Esophagus (tissue), 2 donors: ENCODE measurements at regions not wholly inside any gene's neighbourhood (a gene's known extent, or its start where the extent isn't known, plus 50 kb on each side); places are given as distances from the start of the nearest gene placed in this dataset.
"Not testable (repeated sequence)": the region's sequence is repeated elsewhere in the genome, so short reads cannot be mapped to it uniquely, and the experiment has no call there.

Experiments
- H3K27ac ChIP-seq, 2 donors: one replicate each; pipeline ENCODE4 v1.5.1; 2013; ENCODE audit warnings: low read depth in 2 of 2, mild to moderate bottlenecking in 2 of 2, inconsistent platforms in 1 of 2, low read length in 1 of 2, moderate library complexity in 1 of 2
- H3K27me3 ChIP-seq, 2 donors: one replicate each; pipeline ENCODE4 v1.6.1; 2013; ENCODE audit warnings: low read length in 2 of 2, control low read depth in 1 of 2, mild to moderate bottlenecking in 1 of 2; ENCODE audit not compliant: insufficient read depth in 2 of 2, control insufficient read depth in 1 of 2
- H3K36me3 ChIP-seq, 2 donors: one replicate each; pipeline ENCODE4 v1.6.1; 2013; ENCODE audit warnings: low read length in 1 of 2; ENCODE audit not compliant: control insufficient read depth in 2 of 2, insufficient read depth in 2 of 2
- H3K4me1 ChIP-seq, 2 donors: one replicate each; pipeline ENCODE4 v1.6.1; 2013; ENCODE audit warnings: low read length in 1 of 2; ENCODE audit not compliant: control insufficient read depth in 2 of 2, insufficient read depth in 2 of 2
- H3K4me3 ChIP-seq, 2 donors: one replicate each; pipeline ENCODE4 v1.5.1; 2013; ENCODE audit warnings: low read length in 2 of 2, mild to moderate bottlenecking in 2 of 2, low read depth in 1 of 2, moderate library complexity in 1 of 2
- H3K9me3 ChIP-seq, 2 donors: one replicate each; pipeline ENCODE4 v1.6.1; 2013; ENCODE audit warnings: mild to moderate bottlenecking in 2 of 2, low read depth in 1 of 2, low read length in 1 of 2, moderate library complexity in 1 of 2; ENCODE audit not compliant: control insufficient read depth in 2 of 2, insufficient read depth in 1 of 2
- WGBS, 2 donors: extraction: QIAGEN DNeasy Blood & Tissue Kit; methylation state at CpG; one replicate each; pipeline ENCODE4 v1.1.7; 2013; 5-methylcytosine and 5-hydroxymethylcytosine counted together
- donor health status: healthy with polysubstance abuse.
- donor health status: Bipolar disorder and iron deficiency.

- no peak overlapping the region for H3K27ac ChIP-seq
- H3K9me3 ChIP-seq: no peaks in the 10 kb centered on the region
- no peaks in the 10 kb centered on the region for H3K27me3 ChIP-seq
- no peaks in the 10 kb centered on the region for H3K4me1 ChIP-seq
- no peak overlapping the region for H3K4me3 ChIP-seq
- H3K36me3 ChIP-seq: no peaks in the 10 kb centered on the region
Observed at GRCh38 chr15:38809621-38810020, 245.0 kb upstream of the RASGRP1 start.

GRCh38 chr15:38810686-38811085 is 246.1 kb upstream of the RASGRP1 start:
- H3K4me1 ChIP-seq: no peaks in the 10 kb centered on the region
- H3K4me3 ChIP-seq: no peak overlapping the region
- H3K27ac ChIP-seq: no peak overlapping the region
- H3K36me3 ChIP-seq: no peaks in the 10 kb centered on the region
- H3K27me3 ChIP-seq: no peaks in the 10 kb centered on the region
- 62 to 72% methylated on average over 2 of the region's 2 CpGs for WGBS, 2 donors
- no peaks in the 10 kb centered on the region for H3K9me3 ChIP-seq

- H3K4me1 ChIP-seq, H3K27ac ChIP-seq, H3K9me3 ChIP-seq, H3K4me3 ChIP-seq, H3K27me3 ChIP-seq, H3K36me3 ChIP-seq: not testable (repeated sequence)
- 91 to 96% methylated on average over 1 of the region's 1 CpG for WGBS, 2 donors
Observed at GRCh38 chr15:38814254-38814653, 249.6 kb upstream of the RASGRP1 start.

GRCh38 chr15:38814891-38815290 is 250.3 kb upstream of the RASGRP1 start:
- Histone ChIP-seq H3K27ac (no peak overlapping the region), H3K4me1 (no peaks in the 10 kb centered on the region), H3K36me3 (no peaks in the 10 kb centered on the region), H3K27me3 (no peaks in the 10 kb centered on the region), H3K9me3 (no peaks in the 10 kb centered on the region), H3K4me3 (no peak overlapping the region)
- 89 to 91% methylated on average over 1 of the region's 1 CpG for WGBS, 2 donors

GRCh38 chr15:38817427-38818156 is 253.0 kb upstream of the RASGRP1 start:
- Histone ChIP-seq H3K4me3 (no peak overlapping the region), H3K36me3 (no peaks in the 10 kb centered on the region), H3K27ac (no peak overlapping the region), H3K9me3 (no peaks in the 10 kb centered on the region), H3K27me3 (no peaks in the 10 kb centered on the region), H3K4me1 (no peaks in the 10 kb centered on the region)
- 17 to 22% methylated on average over 12 of the region's 12 CpGs for WGBS, 2 donors

GRCh38 chr15:38818157-38818790 is 253.7 kb upstream of the RASGRP1 start:
- Histone ChIP-seq H3K9me3 (no peaks in the 10 kb centered on the region), H3K4me3 (no peak overlapping the region), H3K27ac (no peak overlapping the region), H3K4me1 (no peaks in the 10 kb centered on the region), H3K27me3 (no peaks in the 10 kb centered on the region), H3K36me3 (no peaks in the 10 kb centered on the region)
- WGBS, 2 donors: 82 to 85% methylated on average over 9 of the region's 9 CpGs

GRCh38 chr15:38819387-38819950 is 254.9 kb upstream of the RASGRP1 start:
- WGBS, 2 donors: 72 to 74% methylated on average over 8 of the region's 8 CpGs
- Histone ChIP-seq H3K4me3 (no peak overlapping the region), H3K36me3 (no peaks in the 10 kb centered on the region)

GRCh38 chr15:38823263-38823662 is 258.6 kb upstream of the RASGRP1 start:
- H3K27ac ChIP-seq: no peak overlapping the region
- WGBS, 2 donors: 80 to 84% methylated on average over 3 of the region's 3 CpGs
- no peaks in the 10 kb centered on the region for H3K9me3 ChIP-seq
- H3K4me3 ChIP-seq: no peak overlapping the region
- no peaks in the 10 kb centered on the region for H3K36me3 ChIP-seq
- no peaks in the 10 kb centered on the region for H3K27me3 ChIP-seq
- no peaks in the 10 kb centered on the region for H3K4me1 ChIP-seq

More at GRCh38 chr15:38819387-38819950, 254.9 kb upstream of the RASGRP1 start:
- Histone ChIP-seq H3K9me3 (no peaks in the 10 kb centered on the region), H3K27ac (no peak overlapping the region), H3K27me3 (no peaks in the 10 kb centered on the region), H3K4me1 (no peaks in the 10 kb centered on the region)

GRCh38 chr15:38824719-38825118 is 260.1 kb upstream of the RASGRP1 start:
- 71 to 81% methylated on average over 3 of the region's 3 CpGs for WGBS, 2 donors

GRCh38 chr15:38826880-38827279 is 262.3 kb upstream of the RASGRP1 start:
- H3K4me1 ChIP-seq: no peaks in the 10 kb centered on the region
- no peak overlapping the region for H3K4me3 ChIP-seq
- no peaks in the 10 kb centered on the region for H3K27me3 ChIP-seq
- no peak overlapping the region for H3K27ac ChIP-seq
- H3K9me3 ChIP-seq: no peaks in the 10 kb centered on the region
- 63 to 68% methylated on average over 2 of the region's 2 CpGs for WGBS, 2 donors
- no peaks in the 10 kb centered on the region for H3K36me3 ChIP-seq

More at GRCh38 chr15:38824719-38825118, 260.1 kb upstream of the RASGRP1 start:
- Histone ChIP-seq H3K27me3 (no peaks in the 10 kb centered on the region), H3K27ac (no peak overlapping the region), H3K9me3 (no peaks in the 10 kb centered on the region), H3K4me3 (no peak overlapping the region), H3K4me1 (no peaks in the 10 kb centered on the region), H3K36me3 (no peaks in the 10 kb centered on the region)
